ENCODE measurements at regions not wholly inside any gene's neighbourhood (a gene's known extent, or its start where the extent isn't known, plus 50 kb on each side); places are given as distances from the start of the nearest gene placed in this dataset.

GRCh38 chr17:53924530-53925455 lies 102.1 kb downstream of the KIF2B start (continued):
- TF ChIP-seq IKZF5 (CRISPR knock-in tag; IDR thresholded peaks at IDR 0.05) (peak; percentile 89), FOXO1 (CRISPR knock-in tag; IDR thresholded peaks at IDR 0.05) (peak; percentile 96), SOX13 (IDR thresholded peaks at IDR 0.05) (peak; percentile 95), SOX13 (CRISPR knock-in tag; conservative IDR thresholded peaks at IDR 0.05 in 1 of 2, IDR thresholded peaks at IDR 0.05 in 1 of 2) (peak in 1 of 2 experiments; percentile 100; a peak in 2 of 4 replicates), GABPA (IDR thresholded peaks at IDR 0.05; ENCODE audit: low read depth, low read length) (no peak), GABPA (CRISPR knock-in tag; IDR thresholded peaks at IDR 0.05; ENCODE audit: low read depth) (peak; percentile 14; the same call in 1 of the 2 replicates), ZNF3 (CRISPR knock-in tag; IDR thresholded peaks at IDR 0.05) (peak; percentile 65; the same call in 1 of the 2 replicates), ZFX (CRISPR knock-in tag; IDR thresholded peaks at IDR 0.05; ENCODE audit: low read depth) (peak; percentile 73), HMG20B (CRISPR knock-in tag; conservative IDR thresholded peaks at IDR 0.05) (peak; percentile 86), HOXA5 (CRISPR knock-in tag; IDR thresholded peaks at IDR 0.05) (peak; percentile 76), ZNF282 (IDR thresholded peaks at IDR 0.05; ENCODE audit: partially characterized antibody) (no peak), DMAP1 (CRISPR knock-in tag; IDR thresholded peaks at IDR 0.05) (peak; percentile 52; the same call in 1 of the 2 replicates), ZBTB43 (CRISPR knock-in tag; conservative IDR thresholded peaks at IDR 0.05) (peak; percentile 62; the same call in 1 of the 2 replicates), ZNF331 (CRISPR knock-in tag; IDR thresholded peaks at IDR 0.05) (peak; percentile 98), GFI1 (CRISPR knock-in tag; IDR thresholded peaks at IDR 0.05; ENCODE audit: borderline replicate concordance) (peak; percentile 63; the same call in 1 of the 2 replicates), ZBED4 (CRISPR knock-in tag; IDR thresholded peaks at IDR 0.05; ENCODE audit: borderline replicate concordance) (peak; percentile 53; the same call in 1 of the 2 replicates), CCDC6 (CRISPR knock-in tag; IDR thresholded peaks at IDR 0.05) (peak; percentile 74; the same call in 1 of the 2 replicates), NR2C2 (CRISPR knock-in tag; IDR thresholded peaks at IDR 0.05; ENCODE audit: borderline replicate concordance) (peak; percentile 70), CBFB (CRISPR knock-in tag; IDR thresholded peaks at IDR 0.05) (peak; percentile 90)
